Loucy (cell line): ENCODE measurements at regions not wholly inside any gene's neighbourhood (a gene's known extent, or its start where the extent isn't known, plus 50 kb on each side); places are given as distances from the start of the nearest gene placed in this dataset.

Source experiments
- EZH2phosphoT487 ChIP-seq: fragments of 200-600 bp; IDR thresholded peaks from 2 replicates; pipeline ENCODE4 v1.6.1; 2018; ENCODE audit warnings: antibody characterized with exemption, mild to moderate bottlenecking, moderate library complexity, borderline replicate concordance
- TF ChIP-seq, protein P1 (sequence below): fragments of 200-600 bp; sonication (generic); conservative IDR thresholded peaks from 2 replicates; pipeline ENCODE4 v1.5.1; 2014; ENCODE audit warnings: mild to moderate bottlenecking, antibody characterized with exemption, low read length

DNA sequence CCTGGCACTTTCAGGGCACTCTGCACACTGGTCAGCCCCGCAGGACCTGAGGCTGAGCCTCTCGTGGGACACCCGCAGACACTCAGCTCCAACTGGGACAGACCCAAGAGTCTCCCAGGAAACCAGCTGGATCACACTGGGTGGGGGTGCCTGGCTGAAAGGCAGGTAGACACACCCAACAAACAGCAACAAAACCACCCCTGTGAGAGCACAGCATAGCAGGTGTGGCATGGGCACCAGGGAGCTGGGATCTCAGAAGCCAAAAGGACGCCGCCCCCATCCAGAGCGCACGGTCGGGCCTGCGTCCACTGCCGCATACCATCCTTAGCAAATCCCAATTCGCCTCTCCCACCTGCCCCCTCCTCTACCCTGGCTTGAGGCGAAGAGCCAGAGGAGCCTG, 154.2 kb upstream of the LINGO1 start:
- TF ChIP-seq, protein P1, sequence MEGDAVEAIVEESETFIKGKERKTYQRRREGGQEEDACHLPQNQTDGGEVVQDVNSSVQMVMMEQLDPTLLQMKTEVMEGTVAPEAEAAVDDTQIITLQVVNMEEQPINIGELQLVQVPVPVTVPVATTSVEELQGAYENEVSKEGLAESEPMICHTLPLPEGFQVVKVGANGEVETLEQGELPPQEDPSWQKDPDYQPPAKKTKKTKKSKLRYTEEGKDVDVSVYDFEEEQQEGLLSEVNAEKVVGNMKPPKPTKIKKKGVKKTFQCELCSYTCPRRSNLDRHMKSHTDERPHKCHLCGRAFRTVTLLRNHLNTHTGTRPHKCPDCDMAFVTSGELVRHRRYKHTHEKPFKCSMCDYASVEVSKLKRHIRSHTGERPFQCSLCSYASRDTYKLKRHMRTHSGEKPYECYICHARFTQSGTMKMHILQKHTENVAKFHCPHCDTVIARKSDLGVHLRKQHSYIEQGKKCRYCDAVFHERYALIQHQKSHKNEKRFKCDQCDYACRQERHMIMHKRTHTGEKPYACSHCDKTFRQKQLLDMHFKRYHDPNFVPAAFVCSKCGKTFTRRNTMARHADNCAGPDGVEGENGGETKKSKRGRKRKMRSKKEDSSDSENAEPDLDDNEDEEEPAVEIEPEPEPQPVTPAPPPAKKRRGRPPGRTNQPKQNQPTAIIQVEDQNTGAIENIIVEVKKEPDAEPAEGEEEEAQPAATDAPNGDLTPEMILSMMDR = no peak
- TF ChIP-seq EZH2phosphoT487 = no peak
